PC-3 (cell line): ENCODE measurements at regions not wholly inside any gene's neighbourhood (a gene's known extent, or its start where the extent isn't known, plus 50 kb on each side); places are given as distances from the start of the nearest gene placed in this dataset.
"Not testable (repeated sequence)": the region's sequence is repeated elsewhere in the genome, so short reads cannot be mapped to it uniquely, and the experiment has no call there.

Experiments
- EZH2 ChIP-seq: fragments of 300-600 bp; sonication (generic); IDR thresholded peaks from one replicate; pipeline ENCODE4 v1.6.1; 2017; ENCODE audit warnings: antibody characterized with exemption, mild to moderate bottlenecking, low read length; ENCODE audit not compliant: unreplicated experiment
- EZH2phosphoT487 ChIP-seq: fragments of 300-600 bp; sonication (generic); IDR thresholded peaks from 2 replicates; pipeline ENCODE4 v1.6.1; 2018; ENCODE audit warnings: mild to moderate bottlenecking, antibody characterized with exemption, low read length, borderline replicate concordance
- TF ChIP-seq, protein P1 (sequence below): fragments of 300-600 bp; sonication (generic); conservative IDR thresholded peaks from 2 replicates; pipeline ENCODE4 v1.5.1; 2017; ENCODE audit warnings: antibody characterized with exemption, low read depth, mild to moderate bottlenecking, low read length

DNA sequence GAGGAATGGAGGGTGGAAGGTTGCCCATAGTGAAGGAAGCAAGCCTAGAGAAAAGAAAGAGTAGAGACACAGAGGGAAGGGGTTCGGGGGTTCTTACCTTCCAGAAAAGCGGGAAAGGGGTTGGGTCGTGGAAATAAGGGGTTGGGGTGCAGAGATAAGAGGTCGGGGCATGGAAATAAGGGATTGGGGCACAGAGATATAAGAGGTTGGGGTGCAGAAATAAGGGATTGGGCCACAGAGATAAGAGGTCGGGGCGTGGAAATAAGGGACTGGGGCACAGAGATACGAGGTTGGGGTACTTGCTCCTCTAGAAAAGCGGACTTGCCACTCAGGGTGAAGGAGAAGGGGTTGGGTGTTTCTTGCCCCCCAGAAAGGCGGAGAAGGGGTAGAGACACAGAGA lies 74.2 kb upstream of the GRPR start:
- TF ChIP-seq EZH2, EZH2phosphoT487: not testable (repeated sequence)
- TF ChIP-seq, protein P1, sequence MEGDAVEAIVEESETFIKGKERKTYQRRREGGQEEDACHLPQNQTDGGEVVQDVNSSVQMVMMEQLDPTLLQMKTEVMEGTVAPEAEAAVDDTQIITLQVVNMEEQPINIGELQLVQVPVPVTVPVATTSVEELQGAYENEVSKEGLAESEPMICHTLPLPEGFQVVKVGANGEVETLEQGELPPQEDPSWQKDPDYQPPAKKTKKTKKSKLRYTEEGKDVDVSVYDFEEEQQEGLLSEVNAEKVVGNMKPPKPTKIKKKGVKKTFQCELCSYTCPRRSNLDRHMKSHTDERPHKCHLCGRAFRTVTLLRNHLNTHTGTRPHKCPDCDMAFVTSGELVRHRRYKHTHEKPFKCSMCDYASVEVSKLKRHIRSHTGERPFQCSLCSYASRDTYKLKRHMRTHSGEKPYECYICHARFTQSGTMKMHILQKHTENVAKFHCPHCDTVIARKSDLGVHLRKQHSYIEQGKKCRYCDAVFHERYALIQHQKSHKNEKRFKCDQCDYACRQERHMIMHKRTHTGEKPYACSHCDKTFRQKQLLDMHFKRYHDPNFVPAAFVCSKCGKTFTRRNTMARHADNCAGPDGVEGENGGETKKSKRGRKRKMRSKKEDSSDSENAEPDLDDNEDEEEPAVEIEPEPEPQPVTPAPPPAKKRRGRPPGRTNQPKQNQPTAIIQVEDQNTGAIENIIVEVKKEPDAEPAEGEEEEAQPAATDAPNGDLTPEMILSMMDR = not testable (repeated sequence)
